ENCODE measurements at regions not wholly inside any gene's neighbourhood (a gene's known extent, or its start where the extent isn't known, plus 50 kb on each side); places are given as distances from the start of the nearest gene placed in this dataset.

DNA sequence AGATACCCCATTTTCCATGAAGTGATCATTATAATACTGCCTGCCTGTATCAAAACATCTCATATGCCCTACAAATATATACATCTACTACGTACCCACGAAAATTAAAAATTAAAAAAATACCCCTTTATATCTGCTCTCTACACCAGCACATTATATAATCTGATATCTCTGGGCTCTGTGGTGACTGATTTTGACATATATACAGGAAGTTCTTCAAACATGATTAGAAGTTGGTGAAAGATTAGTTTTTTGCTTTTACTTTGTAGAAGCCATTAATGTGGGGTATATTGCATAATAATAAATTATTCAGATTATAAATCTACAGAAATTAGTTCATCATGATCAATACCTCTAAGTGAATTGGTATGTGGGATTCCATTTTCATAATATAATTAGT, 126.7 kb upstream of the MDM1 start:
- Histone ChIP-seq H3K9me3 (ENCODE audit: control insufficient read depth, insufficient read depth, low read depth, low read length) (no peaks in the 10 kb centered on the region), H3K27ac (ENCODE audit: extremely low read depth, low read depth, low read length) (no peak overlapping the region), H3K4me3 (ENCODE audit: low read depth, low read length) (no peak overlapping the region), H3K36me3 (ENCODE audit: control insufficient read depth in 2 of 2, insufficient read depth in 1 of 2, low read length in 2 of 2) (no peaks in the 10 kb centered on the region), H3K4me1 (ENCODE audit: control insufficient read depth, insufficient read depth, low read length) (peaks cover 11% of the 10 kb centered on the region)
- TF ChIP-seq, protein P1, sequence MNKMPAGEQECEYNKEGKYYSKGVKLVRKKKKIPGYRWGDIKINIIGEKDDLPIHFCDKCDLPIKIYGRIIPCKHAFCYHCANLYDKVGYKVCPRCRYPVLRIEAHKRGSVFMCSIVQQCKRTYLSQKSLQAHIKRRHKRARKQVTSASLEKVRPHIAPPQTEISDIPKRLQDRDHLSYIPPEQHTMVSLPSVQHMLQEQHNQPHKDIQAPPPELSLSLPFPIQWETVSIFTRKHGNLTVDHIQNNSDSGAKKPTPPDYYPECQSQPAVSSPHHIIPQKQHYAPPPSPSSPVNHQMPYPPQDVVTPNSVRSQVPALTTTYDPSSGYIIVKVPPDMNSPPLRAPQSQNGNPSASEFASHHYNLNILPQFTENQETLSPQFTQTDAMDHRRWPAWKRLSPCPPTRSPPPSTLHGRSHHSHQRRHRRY (tag by site-specific recombination; IDR thresholded peaks at IDR 0.05): no peak
- no peak for TF ChIP-seq SP3 (tag by site-specific recombination; IDR thresholded peaks at IDR 0.05)
- CTCF ChIA-PET: no interaction called here
- POLR2A ChIA-PET: no interaction called here

DNA sequence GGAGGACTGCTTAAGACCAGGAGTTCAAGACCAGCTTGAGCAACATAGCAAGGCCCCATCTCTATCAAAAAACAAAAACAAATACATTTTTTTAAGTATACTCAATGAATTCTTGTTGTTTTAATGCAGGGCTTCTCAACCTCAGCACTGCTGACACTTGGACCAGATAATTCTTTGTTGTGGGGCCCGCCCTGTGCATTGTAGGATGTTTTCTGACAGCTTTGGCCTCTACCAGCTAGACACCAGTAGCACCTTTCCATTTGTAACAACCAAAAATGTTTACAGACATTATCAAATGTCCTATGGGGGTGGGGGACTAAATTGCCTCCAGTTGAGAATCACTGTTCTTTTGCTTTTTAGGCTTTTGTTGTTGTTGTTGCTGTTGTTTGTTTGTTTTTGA, 128.1 kb upstream of the MDM1 start:
- H3K4me3 ChIP-seq (ENCODE audit: low read depth, low read length): no peak overlapping the region
- H3K27ac ChIP-seq (ENCODE audit: extremely low read depth, low read depth, low read length): no peak overlapping the region
- CTCF ChIA-PET: no interaction called here
- H3K36me3 ChIP-seq (ENCODE audit: control insufficient read depth in 2 of 2, insufficient read depth in 1 of 2, low read length in 2 of 2): no peaks in the 10 kb centered on the region
- POLR2A ChIA-PET: no interaction called here
- H3K9me3 ChIP-seq (ENCODE audit: control insufficient read depth, insufficient read depth, low read depth, low read length): no peaks in the 10 kb centered on the region
- TF ChIP-seq, protein P2, sequence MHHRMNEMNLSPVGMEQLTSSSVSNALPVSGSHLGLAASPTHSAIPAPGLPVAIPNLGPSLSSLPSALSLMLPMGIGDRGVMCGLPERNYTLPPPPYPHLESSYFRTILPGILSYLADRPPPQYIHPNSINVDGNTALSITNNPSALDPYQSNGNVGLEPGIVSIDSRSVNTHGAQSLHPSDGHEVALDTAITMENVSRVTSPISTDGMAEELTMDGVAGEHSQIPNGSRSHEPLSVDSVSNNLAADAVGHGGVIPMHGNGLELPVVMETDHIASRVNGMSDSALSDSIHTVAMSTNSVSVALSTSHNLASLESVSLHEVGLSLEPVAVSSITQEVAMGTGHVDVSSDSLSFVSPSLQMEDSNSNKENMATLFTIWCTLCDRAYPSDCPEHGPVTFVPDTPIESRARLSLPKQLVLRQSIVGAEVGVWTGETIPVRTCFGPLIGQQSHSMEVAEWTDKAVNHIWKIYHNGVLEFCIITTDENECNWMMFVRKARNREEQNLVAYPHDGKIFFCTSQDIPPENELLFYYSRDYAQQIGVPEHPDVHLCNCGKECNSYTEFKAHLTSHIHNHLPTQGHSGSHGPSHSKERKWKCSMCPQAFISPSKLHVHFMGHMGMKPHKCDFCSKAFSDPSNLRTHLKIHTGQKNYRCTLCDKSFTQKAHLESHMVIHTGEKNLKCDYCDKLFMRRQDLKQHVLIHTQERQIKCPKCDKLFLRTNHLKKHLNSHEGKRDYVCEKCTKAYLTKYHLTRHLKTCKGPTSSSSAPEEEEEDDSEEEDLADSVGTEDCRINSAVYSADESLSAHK (tag by site-specific recombination; IDR thresholded peaks at IDR 0.05): no peak
- TF ChIP-seq KLF16 (tag by site-specific recombination; IDR thresholded peaks at IDR 0.05) (no peak), ZNF121 (tag by site-specific recombination; IDR thresholded peaks at IDR 0.05) (no peak), ZNF404 (tag by site-specific recombination; IDR thresholded peaks at IDR 0.05) (no peak), ZNF10 (tag by site-specific recombination; IDR thresholded peaks at IDR 0.05) (no peak), HOXD13 (CRISPR knock-in tag; IDR thresholded peaks at IDR 0.05; ENCODE audit: borderline replicate concordance) (no peak), RBAK (tag by site-specific recombination; IDR thresholded peaks at IDR 0.05) (no peak), ZNF174 (tag by site-specific recombination; IDR thresholded peaks at IDR 0.05) (no peak), ZNF133 (tag by site-specific recombination; IDR thresholded peaks at IDR 0.05) (no peak), ZNF423 (tag by site-specific recombination; IDR thresholded peaks at IDR 0.05) (no peak), ZNF610 (tag by site-specific recombination; IDR thresholded peaks at IDR 0.05; ENCODE audit: borderline replicate concordance) (no peak), ZNF433 (tag by site-specific recombination; IDR thresholded peaks at IDR 0.05; ENCODE audit: low read depth) (no peak), ZFP41 (tag by site-specific recombination; IDR thresholded peaks at IDR 0.05; ENCODE audit: borderline replicate concordance) (no peak), ZBTB1 (tag by site-specific recombination; IDR thresholded peaks at IDR 0.05) (no peak)
- TF ChIP-seq, protein P3, sequence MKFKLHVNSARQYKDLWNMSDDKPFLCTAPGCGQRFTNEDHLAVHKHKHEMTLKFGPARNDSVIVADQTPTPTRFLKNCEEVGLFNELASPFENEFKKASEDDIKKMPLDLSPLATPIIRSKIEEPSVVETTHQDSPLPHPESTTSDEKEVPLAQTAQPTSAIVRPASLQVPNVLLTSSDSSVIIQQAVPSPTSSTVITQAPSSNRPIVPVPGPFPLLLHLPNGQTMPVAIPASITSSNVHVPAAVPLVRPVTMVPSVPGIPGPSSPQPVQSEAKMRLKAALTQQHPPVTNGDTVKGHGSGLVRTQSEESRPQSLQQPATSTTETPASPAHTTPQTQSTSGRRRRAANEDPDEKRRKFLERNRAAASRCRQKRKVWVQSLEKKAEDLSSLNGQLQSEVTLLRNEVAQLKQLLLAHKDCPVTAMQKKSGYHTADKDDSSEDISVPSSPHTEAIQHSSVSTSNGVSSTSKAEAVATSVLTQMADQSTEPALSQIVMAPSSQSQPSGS (tag by site-specific recombination; IDR thresholded peaks at IDR 0.05; ENCODE audit: low read depth): no peak
- TF ChIP-seq, protein P4, sequence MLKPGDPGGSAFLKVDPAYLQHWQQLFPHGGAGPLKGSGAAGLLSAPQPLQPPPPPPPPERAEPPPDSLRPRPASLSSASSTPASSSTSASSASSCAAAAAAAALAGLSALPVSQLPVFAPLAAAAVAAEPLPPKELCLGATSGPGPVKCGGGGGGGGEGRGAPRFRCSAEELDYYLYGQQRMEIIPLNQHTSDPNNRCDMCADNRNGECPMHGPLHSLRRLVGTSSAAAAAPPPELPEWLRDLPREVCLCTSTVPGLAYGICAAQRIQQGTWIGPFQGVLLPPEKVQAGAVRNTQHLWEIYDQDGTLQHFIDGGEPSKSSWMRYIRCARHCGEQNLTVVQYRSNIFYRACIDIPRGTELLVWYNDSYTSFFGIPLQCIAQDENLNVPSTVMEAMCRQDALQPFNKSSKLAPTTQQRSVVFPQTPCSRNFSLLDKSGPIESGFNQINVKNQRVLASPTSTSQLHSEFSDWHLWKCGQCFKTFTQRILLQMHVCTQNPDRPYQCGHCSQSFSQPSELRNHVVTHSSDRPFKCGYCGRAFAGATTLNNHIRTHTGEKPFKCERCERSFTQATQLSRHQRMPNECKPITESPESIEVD (tag by site-specific recombination; IDR thresholded peaks at IDR 0.05): no peak
- TF ChIP-seq, protein P5, sequence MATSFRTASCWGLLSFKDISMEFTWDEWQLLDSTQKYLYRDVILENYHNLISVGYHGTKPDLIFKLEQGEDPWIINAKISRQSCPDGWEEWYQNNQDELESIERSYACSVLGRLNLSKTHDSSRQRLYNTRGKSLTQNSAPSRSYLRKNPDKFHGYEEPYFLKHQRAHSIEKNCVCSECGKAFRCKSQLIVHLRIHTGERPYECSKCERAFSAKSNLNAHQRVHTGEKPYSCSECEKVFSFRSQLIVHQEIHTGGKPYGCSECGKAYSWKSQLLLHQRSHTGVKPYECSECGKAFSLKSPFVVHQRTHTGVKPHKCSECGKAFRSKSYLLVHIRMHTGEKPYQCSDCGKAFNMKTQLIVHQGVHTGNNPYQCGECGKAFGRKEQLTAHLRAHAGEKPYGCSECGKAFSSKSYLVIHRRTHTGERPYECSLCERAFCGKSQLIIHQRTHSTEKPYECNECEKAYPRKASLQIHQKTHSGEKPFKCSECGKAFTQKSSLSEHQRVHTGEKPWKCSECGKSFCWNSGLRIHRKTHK (tag by site-specific recombination; IDR thresholded peaks at IDR 0.05): no peak
- TF ChIP-seq, protein P6, sequence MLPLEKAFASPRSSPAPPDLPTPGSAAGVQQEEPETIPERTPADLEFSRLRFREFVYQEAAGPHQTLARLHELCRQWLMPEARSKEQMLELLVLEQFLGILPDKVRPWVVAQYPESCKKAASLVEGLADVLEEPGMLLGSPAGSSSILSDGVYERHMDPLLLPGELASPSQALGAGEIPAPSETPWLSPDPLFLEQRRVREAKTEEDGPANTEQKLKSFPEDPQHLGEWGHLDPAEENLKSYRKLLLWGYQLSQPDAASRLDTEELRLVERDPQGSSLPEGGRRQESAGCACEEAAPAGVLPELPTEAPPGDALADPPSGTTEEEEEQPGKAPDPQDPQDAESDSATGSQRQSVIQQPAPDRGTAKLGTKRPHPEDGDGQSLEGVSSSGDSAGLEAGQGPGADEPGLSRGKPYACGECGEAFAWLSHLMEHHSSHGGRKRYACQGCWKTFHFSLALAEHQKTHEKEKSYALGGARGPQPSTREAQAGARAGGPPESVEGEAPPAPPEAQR (tag by site-specific recombination; IDR thresholded peaks at IDR 0.05): no peak
- TF ChIP-seq, protein P7, sequence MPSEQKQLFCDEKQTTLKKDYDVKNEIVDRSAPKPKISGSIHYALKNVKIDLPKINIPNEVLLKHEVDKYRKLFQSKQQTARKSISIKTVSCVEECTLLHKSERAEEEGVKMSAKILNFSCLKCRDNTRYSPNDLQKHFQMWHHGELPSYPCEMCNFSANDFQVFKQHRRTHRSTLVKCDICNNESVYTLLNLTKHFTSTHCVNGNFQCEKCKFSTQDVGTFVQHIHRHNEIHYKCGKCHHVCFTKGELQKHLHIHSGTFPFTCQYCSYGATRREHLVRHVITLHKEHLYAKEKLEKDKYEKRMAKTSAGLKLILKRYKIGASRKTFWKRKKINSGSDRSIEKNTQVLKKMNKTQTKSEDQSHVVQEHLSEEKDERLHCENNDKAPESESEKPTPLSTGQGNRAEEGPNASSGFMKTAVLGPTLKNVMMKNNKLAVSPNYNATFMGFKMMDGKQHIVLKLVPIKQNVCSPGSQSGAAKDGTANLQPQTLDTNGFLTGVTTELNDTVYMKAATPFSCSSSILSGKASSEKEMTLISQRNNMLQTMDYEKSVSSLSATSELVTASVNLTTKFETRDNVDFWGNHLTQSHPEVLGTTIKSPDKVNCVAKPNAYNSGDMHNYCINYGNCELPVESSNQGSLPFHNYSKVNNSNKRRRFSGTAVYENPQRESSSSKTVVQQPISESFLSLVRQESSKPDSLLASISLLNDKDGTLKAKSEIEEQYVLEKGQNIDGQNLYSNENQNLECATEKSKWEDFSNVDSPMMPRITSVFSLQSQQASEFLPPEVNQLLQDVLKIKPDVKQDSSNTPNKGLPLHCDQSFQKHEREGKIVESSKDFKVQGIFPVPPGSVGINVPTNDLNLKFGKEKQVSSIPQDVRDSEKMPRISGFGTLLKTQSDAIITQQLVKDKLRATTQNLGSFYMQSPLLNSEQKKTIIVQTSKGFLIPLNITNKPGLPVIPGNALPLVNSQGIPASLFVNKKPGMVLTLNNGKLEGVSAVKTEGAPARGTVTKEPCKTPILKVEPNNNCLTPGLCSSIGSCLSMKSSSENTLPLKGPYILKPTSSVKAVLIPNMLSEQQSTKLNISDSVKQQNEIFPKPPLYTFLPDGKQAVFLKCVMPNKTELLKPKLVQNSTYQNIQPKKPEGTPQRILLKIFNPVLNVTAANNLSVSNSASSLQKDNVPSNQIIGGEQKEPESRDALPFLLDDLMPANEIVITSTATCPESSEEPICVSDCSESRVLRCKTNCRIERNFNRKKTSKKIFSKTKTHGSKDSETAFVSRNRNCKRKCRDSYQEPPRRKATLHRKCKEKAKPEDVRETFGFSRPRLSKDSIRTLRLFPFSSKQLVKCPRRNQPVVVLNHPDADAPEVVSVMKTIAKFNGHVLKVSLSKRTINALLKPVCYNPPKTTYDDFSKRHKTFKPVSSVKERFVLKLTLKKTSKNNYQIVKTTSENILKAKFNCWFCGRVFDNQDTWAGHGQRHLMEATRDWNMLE (tag by site-specific recombination; conservative IDR thresholded peaks at IDR 0.05; ENCODE audit: low read depth): no peak
- H3K4me1 ChIP-seq (ENCODE audit: control insufficient read depth, insufficient read depth, low read length): peaks cover 7% of the 10 kb centered on the region

Measured in HEK293 (cell line).